ENCODE measurements at regions not wholly inside any gene's neighbourhood (a gene's known extent, or its start where the extent isn't known, plus 50 kb on each side); places are given as distances from the start of the nearest gene placed in this dataset.
"Not testable (repeated sequence)": the region's sequence is repeated elsewhere in the genome, so short reads cannot be mapped to it uniquely, and the experiment has no call there.

DNA sequence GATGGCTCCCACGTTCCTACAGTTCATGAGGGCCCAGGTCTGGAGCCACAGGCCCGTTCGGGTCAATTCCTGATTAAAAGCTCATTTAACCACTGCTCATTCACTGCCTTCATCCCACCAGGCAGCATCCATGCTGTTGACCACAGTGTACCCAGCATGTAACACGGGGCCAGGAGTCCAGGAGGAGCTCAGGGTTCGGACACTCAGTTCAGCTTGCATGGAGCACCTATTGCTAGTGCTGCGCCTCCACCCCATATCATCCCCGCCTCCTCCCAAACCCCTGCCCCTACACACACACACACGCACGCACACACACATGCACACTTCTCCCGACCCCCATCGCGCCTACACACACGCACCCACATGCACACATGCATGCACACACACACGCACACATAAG lies 72.9 kb upstream of the SNTG2 start:
- no peak for DNase-seq (ENCODE audit: low spot score)

DNA sequence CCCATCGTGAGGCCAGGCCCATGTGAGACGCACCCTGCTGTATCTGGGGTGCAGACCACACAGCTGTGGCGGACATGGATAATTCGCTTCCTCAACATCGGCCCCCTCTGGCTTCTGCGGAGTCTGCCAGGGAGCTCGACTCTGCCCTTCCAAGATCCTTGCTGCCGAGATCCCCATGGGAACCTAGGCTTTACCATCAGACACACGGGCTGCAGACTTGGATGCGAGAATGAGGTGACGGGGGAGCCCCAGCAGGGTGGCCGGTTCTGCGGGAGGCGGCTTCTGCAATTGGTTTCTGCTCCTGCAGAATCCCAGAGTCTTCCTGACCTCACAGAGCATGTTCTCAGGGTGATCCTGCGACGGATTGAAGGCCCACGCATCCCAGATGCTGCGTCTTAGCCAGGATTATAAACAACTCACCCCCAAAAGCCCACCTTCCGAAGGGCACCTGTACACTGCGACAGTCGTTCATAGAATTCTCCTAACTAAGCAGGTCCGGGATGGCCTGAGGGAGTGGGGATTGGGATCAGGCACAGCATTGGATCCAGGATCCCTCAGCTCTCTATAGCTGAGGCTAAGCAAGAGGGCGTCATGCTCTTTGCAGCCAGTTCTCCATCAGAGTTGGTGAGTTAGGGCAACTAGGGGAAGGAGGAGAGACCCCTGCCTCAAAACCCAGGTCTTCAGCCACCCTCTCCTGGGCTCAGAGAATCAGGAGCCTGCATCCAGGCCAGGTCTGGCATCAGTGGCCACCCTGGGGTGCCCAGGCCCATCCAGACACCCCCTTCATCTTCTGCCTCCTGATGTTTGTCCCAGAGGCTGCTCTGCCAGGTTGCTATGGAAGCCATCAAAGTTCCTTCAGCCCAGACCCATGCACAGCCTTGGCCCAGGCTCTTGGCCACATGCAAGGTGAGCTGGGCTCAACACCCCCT lies 74.7 kb upstream of the SNTG2 start:
- no peak for DNase-seq (ENCODE audit: low spot score)

DNA sequence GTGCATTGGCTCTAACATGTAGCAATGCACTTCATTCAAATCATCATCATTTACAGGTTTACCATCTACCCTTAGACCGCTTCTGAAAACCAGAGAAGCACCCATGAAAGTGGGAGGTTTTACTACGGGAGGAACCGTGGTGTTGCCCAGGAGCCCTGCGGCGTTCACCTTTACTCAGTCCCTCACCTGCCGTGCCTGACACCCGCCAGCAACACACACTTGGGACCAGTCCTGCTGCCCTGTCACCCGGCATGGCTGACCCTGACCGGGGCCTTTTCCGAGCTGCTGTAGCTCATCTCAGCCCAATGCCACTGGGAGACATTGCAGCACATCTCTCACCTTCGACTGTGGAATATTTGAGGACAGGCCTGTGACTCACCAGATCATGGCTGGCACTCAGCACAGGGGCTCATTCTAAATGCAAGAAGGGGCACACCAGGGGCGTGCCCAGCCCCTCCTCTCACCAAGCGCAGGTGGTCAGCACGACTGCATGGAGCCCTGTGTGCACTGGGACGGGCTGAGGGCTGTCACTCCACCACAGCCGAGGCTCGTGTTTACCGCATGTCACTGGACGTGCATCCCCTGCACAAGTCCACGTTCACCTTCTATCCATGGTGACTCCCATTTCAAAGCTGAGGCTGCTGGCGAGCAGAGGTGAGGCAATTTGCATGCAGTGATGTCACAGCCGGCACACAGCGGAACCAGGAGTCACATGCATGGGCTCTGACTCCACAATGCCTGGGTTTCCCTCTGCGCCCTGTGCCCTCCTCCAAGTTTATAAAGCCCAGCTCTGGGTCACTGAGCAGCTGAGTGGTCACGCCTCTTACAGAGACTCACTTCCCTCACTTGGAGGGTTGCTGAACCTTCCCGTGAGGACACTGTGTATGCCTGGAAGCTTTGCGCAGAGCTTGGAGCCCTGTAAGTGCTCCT lies 76.7 kb upstream of the SNTG2 start:
- no peak for DNase-seq (ENCODE audit: low spot score)

DNA sequence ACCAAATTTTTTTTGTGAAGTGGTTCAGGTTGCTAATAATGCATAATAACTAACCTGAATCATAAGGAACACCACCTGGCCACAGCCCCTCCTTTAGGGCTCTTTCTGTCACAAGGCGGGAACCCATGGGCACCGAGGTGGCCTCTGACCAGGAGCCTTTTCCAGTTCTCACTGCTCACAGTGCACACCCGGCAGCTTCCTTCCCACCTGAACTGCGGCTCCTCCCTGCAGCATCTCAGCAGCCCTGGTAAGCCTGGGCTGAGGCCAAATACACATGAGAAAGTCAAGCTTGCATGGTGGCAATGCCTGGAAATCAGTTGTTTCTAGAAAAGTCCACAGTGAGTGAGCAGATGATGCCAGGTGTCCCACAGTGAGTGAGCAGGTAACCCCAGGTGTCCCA lies 77.6 kb upstream of the SNTG2 start:
- no peak for DNase-seq (ENCODE audit: low spot score)

DNA sequence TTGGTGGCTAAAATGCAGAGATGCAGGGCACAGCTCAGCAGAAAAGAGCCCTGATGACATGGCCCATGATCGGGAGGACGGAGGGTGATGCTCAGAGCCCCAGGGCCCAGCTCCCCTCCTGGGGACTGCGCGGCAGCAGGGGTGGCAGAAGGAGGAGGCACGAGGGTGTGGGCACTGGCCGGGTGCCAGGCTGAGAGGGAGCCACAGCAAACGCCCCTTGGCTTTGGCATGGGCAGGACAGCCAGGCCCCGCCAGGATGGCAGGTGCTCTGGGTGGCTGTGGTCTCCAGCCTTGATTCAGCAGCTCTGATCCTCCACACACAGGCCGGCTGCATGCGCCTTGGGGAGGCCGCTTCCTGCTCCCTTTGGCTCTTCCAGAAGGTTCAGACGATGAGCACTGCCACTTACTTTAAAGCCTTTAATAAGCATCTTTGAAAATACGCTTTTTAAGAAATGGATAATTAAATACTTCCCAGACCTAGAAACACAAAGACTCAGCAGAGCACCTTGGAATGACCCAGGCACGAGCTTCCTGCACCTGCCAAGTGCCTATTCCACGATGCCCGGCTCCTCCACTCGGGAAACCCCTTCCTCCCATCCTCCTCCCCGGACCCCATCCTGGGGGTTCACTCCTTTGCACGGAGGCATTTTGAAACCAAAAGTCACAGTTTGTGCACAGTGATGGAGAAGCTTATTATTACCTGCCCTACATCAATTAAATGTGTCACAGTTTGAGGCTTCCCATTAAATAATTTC lies 78.5 kb upstream of the SNTG2 start:
- no peak for DNase-seq (ENCODE audit: low spot score)

DNA sequence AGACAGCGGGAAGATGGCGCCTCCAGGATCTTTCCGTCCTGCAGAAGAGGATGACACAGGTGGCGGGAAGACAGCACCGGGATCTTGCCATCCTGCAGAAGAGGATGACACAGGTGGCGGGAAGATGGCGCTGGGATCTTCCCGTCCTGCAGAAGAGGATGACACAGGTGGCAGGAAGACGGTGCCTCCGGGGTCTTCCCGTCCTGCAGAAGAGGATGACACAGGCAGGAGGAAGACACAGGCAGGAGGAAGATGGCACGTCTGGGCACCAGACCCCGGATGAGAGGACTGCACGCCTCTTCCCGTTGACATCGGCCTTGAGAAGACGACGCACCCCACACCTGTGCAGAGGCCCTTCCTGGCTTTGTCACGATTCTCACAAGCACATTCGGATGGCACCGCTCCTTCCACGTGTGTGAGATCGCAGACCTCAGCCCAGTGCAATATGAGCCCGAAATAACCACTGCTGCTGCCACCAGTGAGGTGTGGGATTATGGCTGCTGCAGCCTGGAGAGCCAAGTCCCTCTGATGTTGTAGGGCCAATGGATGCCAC lies 79.4 kb upstream of the SNTG2 start:
- no peak for DNase-seq (ENCODE audit: low spot score)

DNA sequence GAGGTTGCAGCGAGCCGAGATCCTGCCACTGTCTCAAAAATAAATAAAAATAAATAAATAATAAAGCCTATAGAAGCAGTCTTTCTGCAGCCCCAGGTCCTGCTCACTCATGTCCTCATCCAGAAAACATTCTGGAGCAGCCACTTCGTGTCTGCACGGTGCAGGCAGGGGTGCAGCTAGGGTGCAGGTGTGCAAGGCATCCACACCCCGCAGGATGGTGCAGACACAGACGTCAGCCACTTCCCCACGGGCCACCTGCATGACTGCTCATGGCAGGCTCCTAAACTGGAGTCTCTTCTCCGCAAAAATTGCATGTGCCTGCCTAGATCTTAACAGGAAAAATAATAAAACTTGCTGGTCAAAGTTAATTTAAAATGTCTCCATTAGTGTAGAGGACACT lies 80.2 kb upstream of the SNTG2 start:
- no peak for DNase-seq (ENCODE audit: low spot score)

DNA sequence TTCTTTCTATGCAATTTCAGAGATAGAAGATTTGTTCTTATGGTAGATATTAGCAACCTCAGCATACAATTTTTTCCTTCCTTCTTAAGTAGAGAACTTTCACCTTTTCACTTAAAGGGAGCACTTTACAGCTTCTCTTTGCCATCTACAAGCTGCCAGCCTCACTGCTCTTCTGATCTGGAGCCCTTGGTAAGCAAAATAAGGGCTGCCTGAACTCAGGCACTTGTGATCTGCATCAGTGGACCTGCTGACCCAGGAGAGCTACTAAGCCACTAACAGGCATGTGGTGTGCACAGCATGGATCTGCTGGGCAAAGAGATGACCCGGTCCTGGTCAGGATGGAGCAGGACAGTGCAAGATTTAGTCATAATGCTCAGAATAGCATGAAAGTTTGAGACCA lies 80.8 kb upstream of the SNTG2 start:
- no peak for DNase-seq (ENCODE audit: low spot score)

DNA sequence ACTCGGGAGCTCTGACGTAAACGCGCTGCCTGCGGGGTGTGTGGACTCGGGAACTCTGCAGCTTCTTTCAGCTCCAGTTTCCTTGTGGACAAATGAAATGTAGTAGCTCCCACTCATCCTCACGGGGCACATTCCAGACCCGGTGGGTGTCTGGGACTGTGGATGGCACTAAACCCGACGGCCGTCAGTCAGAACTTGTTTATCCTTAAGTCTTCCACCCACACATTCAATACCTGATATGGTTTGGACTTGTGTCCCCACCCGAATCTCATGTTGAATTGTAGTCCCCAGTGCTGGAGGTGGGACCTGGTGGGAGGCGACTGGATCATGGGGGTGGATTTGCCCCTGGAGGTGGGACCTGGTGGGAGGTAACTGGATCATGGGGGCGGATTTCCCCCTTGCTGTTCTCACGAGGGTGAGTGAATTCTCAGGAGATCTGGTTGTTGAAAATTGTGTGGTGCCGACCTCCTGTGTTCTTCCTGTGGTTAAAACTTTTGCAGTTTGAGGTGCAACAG lies 81.2 kb upstream of the SNTG2 start:
- no peak for DNase-seq (ENCODE audit: low spot score)

DNA sequence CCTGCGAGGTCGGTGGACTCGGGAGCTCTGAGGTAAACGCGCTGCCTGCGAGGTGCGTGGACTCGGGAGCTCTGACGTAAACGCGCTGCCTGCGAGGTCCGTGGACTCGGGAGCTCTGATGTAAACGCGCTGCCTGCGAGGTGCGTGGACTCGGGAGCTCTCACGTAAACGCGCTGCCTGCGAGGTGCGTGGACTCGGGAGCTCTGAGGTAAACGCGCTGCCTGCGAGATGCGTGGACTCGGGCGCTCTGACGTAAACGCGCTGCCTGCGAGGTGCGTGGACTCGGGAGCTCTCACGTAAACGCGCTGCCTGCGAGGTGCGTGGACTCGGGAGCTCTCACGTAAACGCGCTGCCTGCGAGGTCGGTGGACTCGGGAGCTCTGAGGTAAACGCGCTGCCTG lies 81.8 kb upstream of the SNTG2 start:
- DNase-seq (ENCODE audit: low spot score): not testable (repeated sequence)

DNA sequence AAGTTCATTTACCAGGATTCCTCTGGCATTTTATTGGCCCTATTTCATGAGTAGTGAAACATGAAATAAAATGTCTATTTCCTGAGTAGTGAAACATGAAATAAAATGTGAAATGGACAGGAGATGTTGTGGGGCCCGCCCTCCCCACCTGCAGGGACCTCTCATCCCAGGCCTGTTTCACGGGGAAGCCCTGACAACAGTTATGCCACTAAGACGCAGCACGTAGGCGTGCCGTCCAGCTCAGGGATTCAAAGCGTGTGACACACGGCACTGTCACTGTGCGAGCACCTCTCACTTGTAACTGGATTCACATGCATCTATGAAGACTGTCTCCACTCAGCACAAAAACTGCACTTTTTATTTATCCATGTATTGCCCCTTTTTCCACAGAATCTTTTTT lies 83.4 kb upstream of the SNTG2 start:
- no peak for DNase-seq (ENCODE audit: low spot score)

DNA sequence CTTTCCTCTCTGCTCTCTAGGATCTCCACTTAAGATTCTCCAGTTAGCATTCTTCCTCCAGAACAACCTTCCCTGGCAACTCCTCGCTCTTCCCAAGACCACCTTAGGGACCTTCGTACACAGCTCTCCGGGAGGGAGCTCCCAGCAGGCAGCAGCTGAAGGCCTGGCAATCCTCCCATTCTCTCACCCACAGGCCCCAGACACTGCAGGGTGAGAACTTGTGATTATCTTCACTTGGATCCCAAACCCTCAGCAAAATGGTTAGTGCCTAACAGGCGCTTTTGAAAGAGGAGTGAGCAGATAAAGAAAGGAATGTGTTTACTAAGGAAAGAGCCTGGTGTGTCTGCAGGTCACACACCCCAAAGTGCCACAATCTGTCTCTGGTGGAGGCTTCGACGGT lies 83.8 kb upstream of the SNTG2 start:
- no peak for DNase-seq (ENCODE audit: low spot score)

DNA sequence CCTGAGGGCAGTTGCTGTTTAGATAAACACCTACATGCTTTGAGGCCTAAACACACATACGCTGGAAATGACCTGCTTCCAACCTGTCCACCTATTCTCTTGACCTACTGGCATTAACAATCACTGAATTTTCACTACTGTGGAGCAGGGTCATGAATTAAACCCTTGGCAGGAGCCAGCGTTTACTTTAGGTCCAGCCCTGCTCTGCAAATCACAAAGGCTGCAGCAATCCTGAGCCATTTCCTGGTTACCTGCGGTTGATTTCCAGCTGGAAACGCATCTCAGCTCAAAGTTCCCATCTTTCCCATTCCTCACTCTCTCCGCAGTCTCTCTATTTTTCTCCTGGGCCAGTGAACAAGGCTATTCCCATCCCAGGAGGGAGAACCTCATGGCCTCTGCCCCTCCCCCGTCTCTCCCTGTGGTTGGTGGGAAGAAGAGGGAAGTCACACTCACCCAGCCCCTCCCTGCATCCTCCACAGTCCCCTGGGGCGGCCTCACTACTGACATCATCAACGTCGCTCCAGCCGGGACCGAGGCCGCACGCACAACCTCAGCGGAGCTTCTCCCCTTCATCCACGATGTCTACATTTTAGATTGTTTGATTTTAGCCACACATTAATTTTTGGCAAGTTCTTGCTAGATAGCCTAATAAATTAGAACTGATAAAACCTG lies 84.5 kb upstream of the SNTG2 start:
- no peak for DNase-seq (ENCODE audit: low spot score)

DNA sequence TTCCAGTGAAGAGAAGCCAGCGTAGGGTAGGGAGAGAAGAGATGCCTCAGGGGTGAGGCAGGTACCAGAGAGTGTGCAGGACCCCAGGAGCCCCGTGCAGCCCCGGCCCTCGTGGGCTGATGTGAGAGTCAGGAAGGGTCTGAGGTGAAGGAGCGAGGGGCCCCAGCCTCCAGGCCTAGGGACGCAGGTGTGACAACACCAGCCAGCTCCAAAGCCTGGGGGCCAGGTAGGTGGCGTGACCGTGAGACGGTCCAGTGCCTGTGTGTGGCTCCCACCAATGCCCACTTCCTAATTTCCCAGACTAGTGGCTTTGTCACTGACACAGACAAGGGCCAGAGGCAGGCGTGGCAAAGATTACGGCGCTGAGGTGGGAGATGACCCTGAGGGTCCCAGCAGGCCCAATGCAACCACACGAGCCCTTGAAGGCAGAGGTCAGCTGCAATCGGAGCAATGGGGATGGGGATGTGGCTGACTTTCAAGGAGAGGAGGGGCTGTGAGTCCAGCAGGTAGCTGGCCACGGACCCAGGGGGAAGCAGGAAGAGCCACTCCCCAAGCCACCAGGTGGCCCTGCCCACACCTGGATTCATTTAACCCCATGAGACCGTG lies 86.0 kb upstream of the SNTG2 start:
- no peak for DNase-seq (ENCODE audit: low spot score)

DNA sequence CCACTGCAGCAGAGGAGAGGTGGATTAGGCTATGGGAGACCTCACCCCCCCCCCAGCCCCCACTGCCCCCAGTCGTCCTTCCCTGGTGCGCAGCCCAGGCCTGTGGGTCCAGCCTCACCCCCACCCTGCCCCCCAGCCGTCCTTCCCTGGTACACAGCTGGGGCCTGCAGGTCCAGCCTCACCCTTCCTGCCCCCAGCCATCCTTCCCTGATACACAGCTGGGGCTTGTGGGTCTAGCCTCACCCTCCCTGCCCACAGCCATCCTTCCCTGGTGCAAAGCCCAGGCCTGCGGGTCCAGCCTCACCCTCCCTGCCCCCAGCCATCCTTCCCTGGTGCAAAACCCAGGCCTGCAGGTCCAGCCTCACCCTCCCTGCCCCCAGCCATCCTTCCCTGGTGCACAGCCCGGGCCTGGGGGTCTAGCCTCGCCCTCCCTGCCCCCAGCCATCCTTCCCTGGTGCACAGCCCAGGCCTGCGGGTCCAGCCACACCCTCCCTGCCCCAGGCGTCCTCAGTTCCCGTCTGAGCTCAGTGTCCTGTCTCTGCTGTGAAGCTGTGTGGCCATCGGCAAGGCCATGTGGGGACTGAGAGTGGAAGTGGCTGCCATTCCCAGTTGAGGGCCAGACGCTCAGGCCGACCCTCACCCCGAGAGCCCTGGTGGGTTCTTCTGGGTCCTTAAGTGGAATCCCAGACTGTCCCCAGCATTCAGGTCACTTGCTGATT lies 86.8 kb upstream of the SNTG2 start:
- DNase-seq (ENCODE audit: low spot score): no peak

DNA sequence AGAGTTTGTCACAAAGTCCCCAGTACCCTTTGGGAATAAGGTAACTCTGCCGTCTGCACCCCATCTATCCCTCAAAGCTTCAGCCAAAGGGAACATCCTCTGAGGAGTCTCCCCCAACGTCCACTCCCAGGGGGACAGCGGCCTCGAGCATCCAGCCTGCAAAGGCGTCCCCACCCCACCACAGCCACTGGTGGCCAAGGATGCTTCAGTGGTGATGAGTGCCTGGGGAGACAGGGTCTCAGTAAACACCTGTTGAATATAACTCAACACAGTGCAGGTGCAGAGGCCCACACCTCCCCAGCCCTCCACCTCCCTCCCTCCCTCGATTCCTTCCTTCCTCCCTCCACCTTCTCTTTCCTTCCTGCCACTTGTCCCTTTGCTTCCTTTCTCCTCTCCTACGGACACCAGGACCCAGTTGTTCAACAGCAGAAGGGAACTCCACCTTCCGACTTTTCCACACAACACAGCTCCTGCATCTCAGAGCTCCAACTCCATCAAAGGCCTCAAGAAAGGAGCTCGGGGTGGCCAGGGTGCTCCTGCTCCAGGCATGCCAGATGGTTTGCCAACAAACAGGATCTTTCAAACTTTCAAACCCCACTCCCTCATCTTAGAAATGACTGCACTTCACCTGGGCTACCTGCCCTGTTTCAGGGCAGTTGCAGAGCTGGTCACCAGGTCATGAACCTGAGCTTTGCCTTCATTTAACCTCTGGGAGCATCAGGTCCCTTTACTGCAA lies 87.8 kb upstream of the SNTG2 start:
- no peak for DNase-seq (ENCODE audit: low spot score)

DNA sequence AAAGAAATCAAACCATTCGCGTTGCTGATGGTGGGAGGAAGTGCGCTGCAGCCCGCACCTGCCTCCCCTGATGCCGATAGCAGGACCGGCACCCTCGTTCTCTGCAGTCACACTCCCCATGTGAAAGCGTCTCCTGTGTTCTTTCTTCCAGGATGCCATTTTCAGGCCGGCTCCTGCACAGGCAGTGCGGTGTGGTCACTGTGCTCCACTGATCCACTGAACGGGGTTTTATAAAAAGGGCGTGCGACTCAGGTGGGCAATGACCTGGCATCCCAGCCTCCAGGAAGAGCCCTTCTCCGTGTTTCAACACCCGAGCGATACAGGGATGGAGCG lies 88.3 kb upstream of the SNTG2 start:
- DNase-seq (ENCODE audit: low spot score): no peak

DNA sequence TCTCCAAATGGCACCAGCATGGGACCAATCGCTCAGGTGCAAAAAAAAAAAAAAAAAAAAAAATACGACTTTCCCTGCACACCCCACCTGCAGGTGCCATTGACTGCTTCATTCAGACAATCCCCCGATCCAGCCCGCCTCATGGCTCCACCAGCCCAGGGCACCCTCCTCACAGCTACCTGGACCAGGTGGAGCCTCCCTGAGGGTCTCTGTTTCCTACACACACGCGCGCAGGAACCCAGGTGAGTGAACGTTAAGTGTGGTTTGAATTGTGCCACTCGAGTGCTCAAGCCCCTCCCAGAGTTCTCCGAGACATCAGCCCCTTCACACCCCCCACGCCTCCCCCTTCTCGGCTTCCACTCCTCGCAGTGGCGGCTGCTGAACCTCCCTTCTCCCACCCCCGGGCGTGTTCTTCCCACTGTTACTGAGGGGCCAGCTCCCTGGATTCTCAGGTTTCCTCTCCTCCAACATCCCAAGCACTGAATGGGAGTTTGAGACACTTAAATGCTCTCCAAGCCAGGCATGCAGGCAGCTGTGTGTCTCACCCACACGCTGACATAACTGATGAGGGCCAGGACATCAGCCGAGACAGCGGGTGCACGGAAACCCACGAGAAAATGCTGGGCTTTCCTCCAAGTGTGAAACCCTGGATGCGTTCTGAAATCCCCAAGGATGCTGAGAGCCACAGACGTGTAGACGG lies 88.8 kb upstream of the SNTG2 start:
- DNase-seq (ENCODE audit: low spot score): no peak

All from A172 (cell line).